Lung microvascular endothelial cell (primary cell): ENCODE measurements at regions not wholly inside any gene's neighbourhood (a gene's known extent, or its start where the extent isn't known, plus 50 kb on each side); places are given as distances from the start of the nearest gene placed in this dataset.

Source experiments
- DNase-seq, 2 donors: peaks; one replicate each; pipeline versions ENCODE4 v3.0.0 to v3.0.0-alpha.2; 2010; ENCODE audit warnings: low read depth in 2 of 2

DNA sequence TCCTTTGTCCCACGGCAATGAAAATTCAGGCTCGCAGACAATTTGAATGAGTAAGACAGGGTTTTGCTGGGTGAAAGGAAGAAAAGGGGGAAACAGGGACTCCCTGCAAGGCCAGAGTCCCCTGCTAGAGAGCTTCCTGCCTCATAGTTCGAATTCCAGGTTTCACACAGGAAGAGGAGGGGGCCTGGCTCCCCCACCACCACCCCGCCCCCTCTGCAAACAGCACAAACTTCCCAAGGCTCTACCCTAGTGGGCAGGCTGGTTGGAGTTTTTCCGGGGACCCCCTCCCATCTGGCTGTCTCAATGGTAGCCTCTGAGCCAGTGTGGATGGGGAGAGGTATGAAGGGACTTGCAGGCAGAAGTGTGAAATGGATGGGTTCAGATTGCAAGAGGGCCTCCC is 57.4 kb upstream of the NEBL start:
- DNase-seq, result no peak

DNA sequence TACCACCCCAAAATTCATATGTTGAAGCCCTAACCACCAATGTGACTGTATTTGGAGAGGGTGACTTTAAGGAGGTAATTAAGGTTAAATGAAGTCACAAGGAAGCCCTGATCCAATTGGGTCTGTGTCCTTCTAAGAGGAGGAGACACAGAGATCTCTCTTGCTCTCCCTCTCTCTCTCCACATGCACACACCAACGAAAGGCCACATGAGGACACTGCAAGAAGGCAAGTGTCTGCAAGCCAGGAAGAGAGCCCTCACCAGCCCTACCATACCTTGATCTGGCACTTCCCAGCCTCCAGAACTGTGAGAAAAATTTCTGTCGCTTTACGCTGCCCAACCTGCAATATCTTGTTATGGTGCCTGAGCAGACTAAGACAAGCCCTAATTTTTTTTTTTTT is 56.0 kb upstream of the NEBL start:
- DNase-seq, result no peak

DNA sequence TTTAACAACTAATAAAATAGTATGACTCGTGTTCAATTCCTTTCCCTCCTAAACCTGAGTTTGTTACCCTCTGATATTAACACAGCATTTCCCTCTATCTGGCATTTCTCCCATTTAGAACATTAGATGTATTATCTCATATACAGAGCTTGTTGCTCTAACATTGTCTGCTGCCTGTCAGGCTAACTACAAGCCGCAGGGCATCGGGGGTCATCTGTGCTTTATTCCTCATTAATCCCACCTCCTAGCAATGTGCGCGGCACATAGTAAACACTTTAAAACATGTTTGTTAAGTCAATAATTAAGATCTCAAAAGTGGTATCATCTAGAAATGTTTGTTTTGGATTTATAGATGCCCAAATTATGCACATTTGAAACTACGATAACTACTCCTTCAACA is 52.9 kb upstream of the NEBL start:
- DNase-seq, result no peak

DNA sequence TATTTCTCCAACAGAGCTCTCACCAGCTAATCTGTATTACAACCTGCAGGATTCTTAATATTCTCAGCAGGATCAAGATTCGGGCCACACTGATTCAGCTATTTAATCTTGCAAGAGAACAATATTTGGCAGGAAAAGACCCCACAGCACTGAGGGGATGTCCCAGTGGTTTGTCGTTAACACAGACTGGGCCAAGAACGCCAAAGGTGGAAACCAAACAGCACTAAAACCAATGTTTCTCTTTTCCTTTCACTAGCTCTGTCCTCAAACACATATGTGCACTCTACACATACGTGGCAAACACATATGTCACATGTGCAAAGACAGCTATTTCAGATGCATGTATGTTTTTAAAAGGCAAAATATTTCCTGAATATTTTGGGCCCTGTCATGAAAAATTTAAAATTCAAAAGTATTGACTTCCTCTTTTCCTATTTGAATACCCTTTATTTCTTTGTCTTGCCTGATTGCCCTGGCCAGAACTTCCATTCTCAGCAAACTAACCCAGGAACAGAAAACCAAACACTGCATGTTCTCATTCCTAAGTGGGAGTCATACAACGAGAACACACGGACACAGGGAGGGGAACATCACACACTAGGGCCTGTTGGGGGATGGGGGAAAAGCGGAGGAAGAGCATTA is 51.7 kb upstream of the NEBL start:
- DNase-seq, result no peak
